ENCODE measurements at regions not wholly inside any gene's neighbourhood (a gene's known extent, or its start where the extent isn't known, plus 50 kb on each side); places are given as distances from the start of the nearest gene placed in this dataset.

GRCh38 chr14:96722736-96723135 is 74.4 kb upstream of the VRK1 start:
- TF ChIP-seq, protein P1, sequence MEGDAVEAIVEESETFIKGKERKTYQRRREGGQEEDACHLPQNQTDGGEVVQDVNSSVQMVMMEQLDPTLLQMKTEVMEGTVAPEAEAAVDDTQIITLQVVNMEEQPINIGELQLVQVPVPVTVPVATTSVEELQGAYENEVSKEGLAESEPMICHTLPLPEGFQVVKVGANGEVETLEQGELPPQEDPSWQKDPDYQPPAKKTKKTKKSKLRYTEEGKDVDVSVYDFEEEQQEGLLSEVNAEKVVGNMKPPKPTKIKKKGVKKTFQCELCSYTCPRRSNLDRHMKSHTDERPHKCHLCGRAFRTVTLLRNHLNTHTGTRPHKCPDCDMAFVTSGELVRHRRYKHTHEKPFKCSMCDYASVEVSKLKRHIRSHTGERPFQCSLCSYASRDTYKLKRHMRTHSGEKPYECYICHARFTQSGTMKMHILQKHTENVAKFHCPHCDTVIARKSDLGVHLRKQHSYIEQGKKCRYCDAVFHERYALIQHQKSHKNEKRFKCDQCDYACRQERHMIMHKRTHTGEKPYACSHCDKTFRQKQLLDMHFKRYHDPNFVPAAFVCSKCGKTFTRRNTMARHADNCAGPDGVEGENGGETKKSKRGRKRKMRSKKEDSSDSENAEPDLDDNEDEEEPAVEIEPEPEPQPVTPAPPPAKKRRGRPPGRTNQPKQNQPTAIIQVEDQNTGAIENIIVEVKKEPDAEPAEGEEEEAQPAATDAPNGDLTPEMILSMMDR (IDR thresholded peaks at IDR 0.05; ENCODE audit: low read depth, low read length, missing control alignments) = no peak
- DNase-seq (ENCODE audit: low read depth) = no peak
- no peak overlapping the region for H3K4me3 ChIP-seq (ENCODE audit: low read depth, low read length)

GRCh38 chr14:96723946-96724345 is 73.2 kb upstream of the VRK1 start:
- no peak overlapping the region for H3K4me3 ChIP-seq (ENCODE audit: low read depth, low read length)
- no peak for DNase-seq (ENCODE audit: low read depth)
- TF ChIP-seq, protein P1 (IDR thresholded peaks at IDR 0.05; ENCODE audit: low read depth, low read length, missing control alignments) = no peak

- no peak for DNase-seq (ENCODE audit: low read depth)
- TF ChIP-seq, protein P1 (IDR thresholded peaks at IDR 0.05; ENCODE audit: low read depth, low read length, missing control alignments) = no peak
- no peak overlapping the region for H3K4me3 ChIP-seq (ENCODE audit: low read depth, low read length)
Observed at GRCh38 chr14:96725232-96725631, 72.0 kb upstream of the VRK1 start.

GRCh38 chr14:96727073-96727472 is 70.1 kb upstream of the VRK1 start:
- H3K4me3 ChIP-seq (ENCODE audit: low read depth, low read length) = no peak overlapping the region

DNA sequence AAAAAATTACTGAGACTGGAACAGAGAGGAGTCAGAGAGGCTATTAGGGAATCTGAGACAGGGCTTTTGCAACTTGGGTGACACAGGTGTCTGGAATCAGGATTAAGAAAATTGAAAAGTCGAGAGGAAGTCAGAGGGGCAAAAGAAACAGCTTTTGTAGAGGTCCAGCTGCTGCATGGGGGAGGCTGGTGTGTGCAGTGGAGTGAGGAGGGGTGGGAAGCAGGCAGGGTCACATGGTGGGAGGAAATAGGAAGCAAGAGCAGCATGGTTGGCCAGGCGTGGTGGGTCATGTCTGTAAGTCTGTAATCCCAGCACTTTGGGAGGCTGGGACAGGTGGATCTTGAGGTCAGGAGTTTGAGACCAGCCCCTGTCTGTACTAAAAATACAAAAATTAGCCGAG is 69.7 kb upstream of the VRK1 start:
- TF ChIP-seq, protein P1 (IDR thresholded peaks at IDR 0.05; ENCODE audit: low read depth, low read length, missing control alignments) = no peak
- no peak for DNase-seq (ENCODE audit: low read depth)

More at GRCh38 chr14:96727073-96727472, 70.1 kb upstream of the VRK1 start:
- TF ChIP-seq, protein P1 (IDR thresholded peaks at IDR 0.05; ENCODE audit: low read depth, low read length, missing control alignments) = no peak
- DNase-seq (ENCODE audit: low read depth) = no peak

DNA sequence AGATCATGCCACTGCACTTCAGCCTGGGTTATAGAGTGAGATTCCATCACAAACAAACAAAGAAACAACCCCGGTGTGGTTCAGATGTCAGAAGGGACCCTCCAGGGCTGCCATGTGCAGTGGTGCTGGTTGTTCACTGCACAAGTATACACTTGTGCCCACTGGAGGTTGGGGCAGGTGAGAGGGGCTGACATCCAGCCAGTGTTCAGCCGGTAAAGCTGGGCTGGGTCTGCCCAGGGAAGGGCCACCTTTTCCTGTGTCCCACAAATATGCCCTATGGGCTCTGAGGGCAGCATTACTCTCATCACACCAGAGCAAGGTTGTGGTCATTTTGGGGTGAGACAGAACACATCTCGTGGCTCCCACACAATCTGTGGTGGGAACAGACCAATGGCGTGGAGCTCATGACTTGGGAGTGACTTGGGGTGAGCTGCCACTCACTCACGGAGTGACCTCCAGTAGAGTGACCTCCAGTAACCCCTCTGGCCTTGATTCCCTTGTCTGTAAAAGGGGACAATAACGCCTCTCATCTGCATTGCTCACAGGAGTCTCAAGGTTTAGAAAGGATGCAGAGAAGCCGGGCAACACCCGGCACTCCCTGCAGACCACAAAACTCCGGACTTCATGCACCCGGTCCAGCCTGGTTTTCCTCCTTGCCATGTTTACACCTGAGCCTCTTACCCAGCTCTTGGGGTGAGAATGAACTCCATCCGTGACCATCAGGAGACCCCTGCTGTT is 69.0 kb upstream of the VRK1 start:
- H3K4me3 ChIP-seq (ENCODE audit: low read depth, low read length) = no peak overlapping the region
- no peak for DNase-seq (ENCODE audit: low read depth)
- TF ChIP-seq, protein P1 (IDR thresholded peaks at IDR 0.05; ENCODE audit: low read depth, low read length, missing control alignments) = no peak

More for the DNA sequence above, 69.7 kb upstream of the VRK1 start:
- no peak overlapping the region for H3K4me3 ChIP-seq (ENCODE audit: low read depth, low read length)

GRCh38 chr14:96729889-96730288 is 67.3 kb upstream of the VRK1 start:
- no peak for DNase-seq (ENCODE audit: low read depth)
- no peak overlapping the region for H3K4me3 ChIP-seq (ENCODE audit: low read depth, low read length)
- TF ChIP-seq, protein P1 (IDR thresholded peaks at IDR 0.05; ENCODE audit: low read depth, low read length, missing control alignments) = no peak
